ENCODE measurements at regions not wholly inside any gene's neighbourhood (a gene's known extent, or its start where the extent isn't known, plus 50 kb on each side); places are given as distances from the start of the nearest gene placed in this dataset.

- Mint-ChIP-seq H3K4me3 (ENCODE audit: unreplicated experiment) (no peak overlapping the region), H3K27me3 (ENCODE audit: unreplicated experiment) (no peaks in the 10 kb centered on the region), H3K4me1 (ENCODE audit: low read depth, unreplicated experiment) (peaks cover 6% of the 10 kb centered on the region), H3K9me3 (ENCODE audit: unreplicated experiment) (peaks cover 2% of the 10 kb centered on the region), H3K36me3 (ENCODE audit: unreplicated experiment) (no peaks in the 10 kb centered on the region), H3K27ac (ENCODE audit: unreplicated experiment) (no peak overlapping the region)
- no peak for DNase-seq
- no peak for TF ChIP-seq CTCF (IDR thresholded peaks at IDR 0.05; ENCODE audit: partially characterized antibody, unreplicated experiment)
Observed at GRCh38 chr6:88371480-88371879, 205.3 kb upstream of the CNR1 start.

GRCh38 chr6:88370127-88370710, 204.1 kb upstream of the CNR1 start:
- DNase-seq, result no peak
- no peaks in the 10 kb centered on the region for H3K27me3 Mint-ChIP-seq (ENCODE audit: unreplicated experiment)
- H3K27ac Mint-ChIP-seq (ENCODE audit: unreplicated experiment), result no peak overlapping the region
- H3K4me1 Mint-ChIP-seq (ENCODE audit: low read depth, unreplicated experiment), result peaks cover 3% of the 10 kb centered on the region
- no peak overlapping the region for H3K4me3 Mint-ChIP-seq (ENCODE audit: unreplicated experiment)
- TF ChIP-seq CTCF (IDR thresholded peaks at IDR 0.05; ENCODE audit: partially characterized antibody, unreplicated experiment), result no peak
- peaks cover 4% of the 10 kb centered on the region for H3K9me3 Mint-ChIP-seq (ENCODE audit: unreplicated experiment)
- H3K36me3 Mint-ChIP-seq (ENCODE audit: unreplicated experiment), result no peaks in the 10 kb centered on the region

- no peak for TF ChIP-seq CTCF (IDR thresholded peaks at IDR 0.05; ENCODE audit: partially characterized antibody, unreplicated experiment)
- Mint-ChIP-seq H3K27ac (ENCODE audit: unreplicated experiment) (no peak overlapping the region), H3K27me3 (ENCODE audit: unreplicated experiment) (no peaks in the 10 kb centered on the region), H3K36me3 (ENCODE audit: unreplicated experiment) (no peaks in the 10 kb centered on the region), H3K4me1 (ENCODE audit: low read depth, unreplicated experiment) (no peaks in the 10 kb centered on the region), H3K4me3 (ENCODE audit: unreplicated experiment) (no peak overlapping the region), H3K9me3 (ENCODE audit: unreplicated experiment) (peaks cover 4% of the 10 kb centered on the region)
- no peak for DNase-seq
Observed at GRCh38 chr6:88369262-88369661, 203.1 kb upstream of the CNR1 start.

GRCh38 chr6:88368071-88368787, 202.1 kb upstream of the CNR1 start:
- peaks cover 4% of the 10 kb centered on the region for H3K9me3 Mint-ChIP-seq (ENCODE audit: unreplicated experiment)
- TF ChIP-seq CTCF (IDR thresholded peaks at IDR 0.05; ENCODE audit: partially characterized antibody, unreplicated experiment), result no peak
- no peaks in the 10 kb centered on the region for H3K36me3 Mint-ChIP-seq (ENCODE audit: unreplicated experiment)
- H3K4me3 Mint-ChIP-seq (ENCODE audit: unreplicated experiment), result no peak overlapping the region
- H3K4me1 Mint-ChIP-seq (ENCODE audit: low read depth, unreplicated experiment), result no peaks in the 10 kb centered on the region
- no peak for DNase-seq
- no peak overlapping the region for H3K27ac Mint-ChIP-seq (ENCODE audit: unreplicated experiment)
- no peaks in the 10 kb centered on the region for H3K27me3 Mint-ChIP-seq (ENCODE audit: unreplicated experiment)

- H3K36me3 Mint-ChIP-seq (ENCODE audit: unreplicated experiment), result no peaks in the 10 kb centered on the region
- H3K27me3 Mint-ChIP-seq (ENCODE audit: unreplicated experiment), result no peaks in the 10 kb centered on the region
- TF ChIP-seq CTCF (IDR thresholded peaks at IDR 0.05; ENCODE audit: partially characterized antibody, unreplicated experiment), result no peak
- no peak overlapping the region for H3K4me3 Mint-ChIP-seq (ENCODE audit: unreplicated experiment)
- no peak for DNase-seq
- no peaks in the 10 kb centered on the region for H3K4me1 Mint-ChIP-seq (ENCODE audit: low read depth, unreplicated experiment)
- no peak overlapping the region for H3K27ac Mint-ChIP-seq (ENCODE audit: unreplicated experiment)
- H3K9me3 Mint-ChIP-seq (ENCODE audit: unreplicated experiment), result peaks cover 4% of the 10 kb centered on the region
Observed at GRCh38 chr6:88367248-88367647, 201.1 kb upstream of the CNR1 start.

Data from glutamatergic neuron (in vitro differentiated cells).